GM19240 (cell line): ENCODE measurements at regions not wholly inside any gene's neighbourhood (a gene's known extent, or its start where the extent isn't known, plus 50 kb on each side); places are given as distances from the start of the nearest gene placed in this dataset.

ENCODE experiments used
- DNase-seq: peaks from one replicate; pipeline ENCODE4 v3.0.0; 2011; ENCODE audit warnings: low spot score; ENCODE audit not compliant: insufficient read length

DNA sequence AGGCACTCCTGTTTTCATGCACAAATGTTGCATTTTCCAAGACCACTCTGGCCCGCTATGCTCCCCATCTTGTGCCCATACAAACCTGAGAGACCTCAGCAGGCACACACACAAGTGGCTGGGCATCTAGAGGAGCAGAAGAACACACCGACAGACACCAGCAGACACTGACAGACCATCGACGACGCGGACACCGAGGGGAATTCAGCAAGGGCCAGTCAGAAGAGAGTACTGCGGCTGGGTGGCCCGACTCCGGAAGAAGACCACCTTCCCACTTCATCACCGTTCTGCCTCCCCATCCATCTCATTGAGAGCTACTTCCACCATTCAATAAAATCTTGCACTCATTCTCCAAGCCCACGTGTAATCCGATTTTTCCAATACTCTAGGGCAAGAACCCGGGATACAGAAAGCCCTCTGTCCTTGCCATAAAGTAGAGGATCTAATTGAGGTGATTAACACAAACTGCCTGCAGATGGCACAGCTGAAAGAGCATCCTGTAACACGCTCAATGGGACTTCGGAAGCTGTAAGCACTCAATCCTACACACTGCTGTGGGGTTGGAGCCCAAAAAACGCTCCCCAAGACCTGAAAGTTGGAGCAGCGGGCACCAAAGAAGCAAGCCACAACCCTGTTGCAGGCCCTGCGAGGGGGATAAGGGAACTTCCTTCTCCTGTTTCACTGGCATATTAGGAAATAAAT lies 780.9 kb downstream of the ARAP2 start:
- no peak for DNase-seq

DNA sequence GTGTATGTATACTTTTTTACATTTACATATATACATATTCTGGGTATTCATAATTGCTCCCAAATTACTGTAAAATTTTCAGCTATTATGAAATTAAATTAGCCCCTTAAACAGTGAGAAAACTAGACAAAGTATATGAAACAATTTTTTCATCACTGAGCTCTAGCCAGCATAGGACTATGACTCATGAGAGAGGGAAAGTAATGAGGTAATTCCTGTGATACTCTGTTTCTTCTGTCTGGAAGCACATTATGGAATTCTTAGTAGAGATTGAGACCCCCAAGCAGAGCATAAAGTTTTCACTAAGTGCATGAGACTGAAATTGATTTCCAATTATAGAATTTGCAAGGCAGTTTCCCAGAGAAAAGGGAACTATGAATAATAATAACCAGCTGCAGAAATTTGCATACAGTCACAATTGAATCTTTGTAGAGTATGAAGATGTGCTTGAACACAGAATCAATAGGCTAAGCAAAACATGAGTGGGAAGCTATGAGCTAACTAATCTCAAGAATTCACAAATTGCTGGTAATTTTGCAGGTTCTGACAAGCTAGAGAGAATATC lies 779.3 kb downstream of the ARAP2 start:
- no peak for DNase-seq

DNA sequence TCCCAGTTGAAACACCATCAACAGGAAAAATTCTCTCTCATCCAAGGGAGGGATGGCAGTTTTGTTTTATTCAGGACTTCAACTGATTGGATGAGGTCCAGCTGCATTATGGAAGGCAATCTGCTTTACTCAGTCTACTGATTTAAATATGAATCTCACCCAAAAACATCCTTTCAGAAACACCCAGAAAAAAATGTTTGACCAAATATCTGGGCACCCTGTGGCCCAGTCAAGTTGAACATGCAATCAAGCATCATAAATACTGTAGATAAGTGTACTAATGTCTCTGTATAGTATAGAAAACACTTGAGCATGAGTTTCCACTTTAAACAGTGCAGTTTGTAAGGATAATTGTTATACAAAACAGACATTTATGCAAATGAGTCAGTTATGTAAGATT lies 753.2 kb downstream of the ARAP2 start:
- no peak for DNase-seq

DNA sequence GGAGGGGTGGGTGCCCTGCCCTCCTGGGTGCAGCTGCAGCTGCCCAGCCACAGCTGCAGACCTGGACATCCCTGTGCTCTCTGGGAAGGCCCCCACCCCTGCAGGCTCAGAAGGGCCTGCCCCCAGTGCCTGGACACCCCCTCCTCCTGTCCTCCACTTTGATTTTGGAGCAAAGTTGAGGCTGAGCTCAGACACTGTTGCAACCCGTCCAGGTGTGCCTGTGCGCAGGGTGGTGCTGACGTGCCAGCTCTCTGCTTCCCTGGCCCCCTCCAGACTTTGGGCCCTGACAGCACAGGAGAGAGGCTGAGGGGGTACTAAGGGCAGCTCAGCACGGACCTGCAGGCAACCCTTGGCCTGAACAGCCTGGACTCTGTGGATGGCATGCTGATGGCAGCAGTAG lies 750.3 kb downstream of the ARAP2 start:
- no peak for DNase-seq

DNA sequence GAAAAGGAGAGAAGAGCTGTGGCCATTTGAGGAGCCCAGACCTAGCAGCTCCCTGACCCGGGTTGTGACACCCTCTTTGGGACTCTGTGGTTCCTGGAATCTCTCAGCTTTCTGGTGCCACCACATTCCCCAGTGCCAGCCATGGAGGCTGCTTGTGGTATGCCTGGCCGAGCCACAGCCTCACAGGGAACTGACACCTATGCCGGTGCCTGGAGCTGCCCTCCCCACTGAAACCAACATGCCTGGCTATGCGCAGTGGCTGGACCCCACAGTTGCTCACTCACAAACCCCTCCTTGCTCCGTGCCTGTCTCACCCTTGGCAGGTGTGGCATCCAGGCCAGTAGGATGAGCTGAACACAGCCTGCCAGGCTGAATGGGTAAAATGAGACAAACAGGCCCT lies 749.4 kb downstream of the ARAP2 start:
- no peak for DNase-seq

DNA sequence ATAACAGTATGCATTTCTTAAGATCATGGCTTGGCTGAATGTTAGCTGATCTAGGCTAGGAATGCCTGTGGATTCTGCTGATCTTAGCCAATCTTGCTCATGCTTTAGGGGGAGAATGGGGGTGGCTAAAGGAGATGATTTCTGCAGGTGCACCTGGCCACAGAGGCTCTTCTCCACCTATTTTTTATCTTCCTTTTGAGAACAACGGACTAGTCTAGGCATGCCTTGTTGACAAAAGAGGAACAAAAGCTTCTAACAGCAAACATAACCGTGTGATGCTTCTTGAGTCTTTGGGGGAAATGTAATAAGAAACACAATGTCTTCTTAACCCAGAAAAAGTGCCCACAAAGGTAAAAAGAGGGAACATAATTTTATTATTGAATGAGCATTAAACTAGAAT lies 743.5 kb downstream of the ARAP2 start:
- DNase-seq = no peak

DNA sequence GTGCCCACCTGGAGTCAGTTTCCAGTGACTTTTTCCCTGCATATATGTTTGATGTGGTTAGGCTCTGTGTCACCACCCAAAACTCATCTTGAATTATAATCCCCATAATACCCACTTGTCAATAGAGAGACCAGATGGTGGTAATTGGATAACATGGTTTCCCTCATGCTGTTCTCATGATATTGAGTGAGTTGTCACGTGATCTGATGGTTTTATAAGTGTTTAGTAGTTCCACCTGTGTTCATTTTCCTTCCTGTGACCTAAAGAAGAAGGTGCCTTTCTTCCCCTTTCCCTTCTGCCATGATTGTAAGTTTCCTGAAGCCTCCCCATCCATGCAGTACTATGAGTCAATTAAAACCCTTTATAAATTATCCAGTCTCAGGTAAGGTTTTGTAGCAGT lies 740.9 kb downstream of the ARAP2 start:
- no peak for DNase-seq

DNA sequence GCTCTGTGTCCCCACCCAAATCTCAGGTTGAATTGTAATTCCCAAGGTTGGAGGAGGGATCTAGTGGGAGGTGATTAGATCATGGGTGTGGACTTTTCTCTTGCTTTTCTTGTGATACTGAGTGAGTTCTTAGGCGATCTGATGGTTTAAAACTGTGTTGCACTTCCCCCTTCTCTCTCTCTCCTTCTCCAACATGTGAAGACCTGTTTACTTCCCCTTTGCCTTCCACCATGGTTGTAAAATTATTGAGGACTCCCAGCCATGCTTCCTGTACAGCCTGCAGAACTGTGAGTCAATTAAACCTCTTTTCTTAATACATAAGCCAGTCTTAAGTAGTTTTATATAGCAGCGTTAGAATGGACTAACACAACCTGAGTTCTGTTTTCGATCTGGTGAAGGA lies 738.2 kb downstream of the ARAP2 start:
- no peak for DNase-seq

DNA sequence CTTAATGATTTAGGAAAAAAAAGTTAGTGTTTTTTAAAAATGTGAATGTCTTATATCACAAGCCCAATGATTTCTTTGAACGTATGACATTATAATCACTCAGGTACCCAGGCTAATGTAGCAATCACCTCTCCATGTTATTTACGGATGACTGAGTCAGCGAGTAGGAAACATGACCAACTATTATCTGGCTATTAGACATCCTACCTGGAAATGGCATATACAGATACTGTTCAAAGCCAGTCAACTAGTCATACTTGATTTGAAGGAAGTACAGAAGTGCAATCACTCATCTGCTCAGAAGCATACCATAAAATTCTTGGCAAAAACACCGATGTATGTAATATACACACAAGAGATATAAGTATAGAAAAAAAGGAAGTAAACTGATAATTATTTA lies 732.5 kb downstream of the ARAP2 start:
- DNase-seq = no peak

DNA sequence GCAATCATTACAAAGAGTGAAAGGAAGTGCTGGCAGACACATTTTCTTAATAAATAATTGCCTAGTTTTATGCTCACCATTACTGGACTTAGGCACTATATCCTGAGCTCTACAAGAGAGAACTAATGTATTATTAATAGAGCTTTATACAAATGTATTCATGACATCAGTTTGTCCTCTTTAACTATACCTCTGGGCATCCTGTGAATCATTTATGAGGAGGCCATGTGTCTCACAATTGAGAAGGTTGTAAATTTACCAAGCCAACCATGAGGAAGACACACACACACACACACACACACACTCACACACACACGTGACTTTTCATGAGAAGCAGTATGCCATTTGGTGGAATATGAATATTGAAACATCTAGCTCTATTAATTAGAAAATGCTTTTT lies 728.2 kb downstream of the ARAP2 start:
- no peak for DNase-seq

DNA sequence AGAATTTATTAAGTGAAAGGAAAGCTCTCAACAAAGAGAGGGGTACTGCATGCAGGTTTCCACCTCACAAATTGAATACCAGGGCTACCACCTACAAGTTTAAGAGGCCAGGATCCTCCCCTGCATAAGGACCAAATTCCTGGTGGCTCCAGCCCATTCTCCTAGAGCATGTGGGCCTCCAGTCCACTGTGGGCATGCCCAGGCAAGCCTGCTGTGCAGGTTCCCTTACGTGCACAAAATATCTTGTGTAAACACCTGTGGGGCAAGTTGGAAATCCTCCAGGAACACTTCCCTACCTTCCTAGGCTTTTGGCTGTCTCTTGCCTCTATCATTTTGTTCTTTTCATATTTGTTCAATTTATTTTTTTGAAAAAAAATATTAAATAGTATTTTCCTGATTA lies 724.3 kb downstream of the ARAP2 start:
- DNase-seq = no peak

DNA sequence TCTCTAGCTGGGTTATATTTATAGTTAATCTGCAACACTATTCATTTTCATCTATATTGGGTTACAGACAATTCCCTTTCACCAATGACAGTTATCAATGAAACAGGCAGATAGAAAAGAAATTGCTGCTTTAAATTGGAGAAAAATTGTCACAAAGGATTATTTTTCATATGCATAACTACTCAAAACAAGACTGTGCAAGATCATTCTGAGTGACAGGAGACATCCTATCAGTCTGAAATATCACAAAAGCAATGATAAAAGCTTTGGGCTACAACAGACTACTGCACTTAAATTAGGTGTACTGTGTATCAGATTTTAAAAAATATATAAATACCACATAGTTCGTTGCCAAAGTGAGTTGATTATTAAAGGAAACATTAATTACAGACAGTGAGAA lies 722.6 kb downstream of the ARAP2 start:
- DNase-seq = no peak

DNA sequence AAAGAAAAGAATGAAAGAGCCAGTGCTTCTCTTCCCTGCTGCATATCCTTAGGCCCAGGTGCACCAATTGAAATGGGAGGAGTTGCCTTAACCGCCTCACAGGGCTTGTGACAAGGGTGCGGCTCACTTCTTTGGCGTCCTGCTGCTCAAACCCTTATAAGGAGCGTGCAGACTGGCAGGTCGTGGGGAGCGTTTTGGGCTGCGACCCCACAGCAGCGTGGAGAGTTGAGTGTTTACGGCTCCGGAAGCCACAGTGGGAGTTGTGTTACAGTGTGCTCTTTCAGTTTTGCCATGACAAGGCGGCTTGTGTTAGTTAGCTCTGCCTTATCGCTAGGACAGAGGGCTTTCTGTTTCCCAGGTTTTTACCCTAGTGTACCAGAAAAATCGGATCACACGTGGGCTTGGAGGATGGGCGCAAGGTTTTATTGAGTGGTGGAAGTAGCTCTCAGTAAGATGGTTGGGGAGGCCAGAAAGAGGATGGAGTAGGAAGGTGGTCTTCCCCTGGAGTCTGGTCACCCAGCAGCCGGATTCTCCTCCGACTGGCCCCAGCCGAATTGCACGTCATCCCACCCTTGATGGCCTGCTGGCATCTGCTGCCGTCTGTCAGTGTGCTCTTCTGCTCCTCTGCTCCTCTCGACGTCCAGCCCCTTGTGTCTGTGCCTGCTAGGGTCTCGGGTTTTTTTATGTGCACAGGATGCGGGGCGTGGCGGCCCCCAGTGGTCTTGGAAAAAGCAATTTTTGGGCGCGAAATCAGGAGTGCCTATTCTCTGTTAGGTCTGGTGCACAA lies 718.9 kb downstream of the ARAP2 start:
- DNase-seq = no peak

DNA sequence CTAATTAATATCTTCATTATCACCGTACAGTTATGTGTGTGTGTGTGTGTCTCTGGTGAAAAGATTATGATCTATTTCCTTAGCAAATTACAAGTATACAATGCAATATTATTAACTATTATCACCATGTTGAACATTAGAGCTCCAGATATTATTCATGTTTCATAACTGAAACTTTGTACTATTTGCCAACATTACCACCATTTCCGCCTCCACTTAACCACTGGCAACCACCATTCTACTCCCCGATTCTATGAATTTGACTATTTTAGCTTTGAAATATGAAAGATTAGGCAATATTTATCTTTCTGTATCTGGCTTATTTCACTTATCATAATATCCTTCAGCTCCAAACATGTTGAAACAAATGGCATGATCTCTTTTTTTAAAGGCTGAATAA lies 717.9 kb downstream of the ARAP2 start:
- no peak for DNase-seq

DNA sequence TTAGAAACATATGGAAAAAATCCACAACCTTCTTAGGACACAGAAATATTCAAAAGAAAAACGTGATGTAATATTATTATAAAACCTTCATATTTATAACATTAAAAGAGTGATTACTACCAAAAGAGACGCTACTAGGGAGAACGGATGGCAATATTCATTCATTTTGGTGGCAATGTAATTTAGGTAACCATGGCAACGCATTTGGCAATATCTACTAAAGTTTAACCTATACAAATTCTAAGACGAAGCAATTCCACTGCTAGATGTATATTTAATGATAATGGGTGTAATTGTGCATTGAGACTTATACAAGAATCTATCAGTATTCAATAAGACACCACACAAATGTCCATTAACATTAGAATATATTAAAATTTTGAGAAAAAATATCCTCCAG lies 709.4 kb downstream of the ARAP2 start:
- DNase-seq = no peak

DNA sequence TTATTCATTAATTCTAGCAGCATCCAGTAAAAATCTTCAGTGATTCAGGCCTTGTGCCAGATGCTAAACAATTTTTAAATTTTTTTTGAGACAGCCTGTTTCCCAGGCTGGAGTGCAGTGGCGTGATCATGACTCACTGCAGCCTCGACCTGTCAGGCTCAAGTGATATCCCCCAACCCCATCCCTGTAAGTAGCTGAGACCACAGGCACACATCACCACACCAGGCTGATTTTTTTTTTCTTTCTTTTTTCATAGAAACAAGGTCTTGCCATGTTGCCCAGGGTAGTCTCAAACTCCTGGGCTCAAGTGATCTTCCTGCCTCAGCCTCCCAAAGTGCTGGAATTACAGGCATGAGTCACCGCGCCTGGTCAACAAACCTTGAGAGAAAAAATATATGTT lies 705.5 kb downstream of the ARAP2 start:
- DNase-seq = no peak

DNA sequence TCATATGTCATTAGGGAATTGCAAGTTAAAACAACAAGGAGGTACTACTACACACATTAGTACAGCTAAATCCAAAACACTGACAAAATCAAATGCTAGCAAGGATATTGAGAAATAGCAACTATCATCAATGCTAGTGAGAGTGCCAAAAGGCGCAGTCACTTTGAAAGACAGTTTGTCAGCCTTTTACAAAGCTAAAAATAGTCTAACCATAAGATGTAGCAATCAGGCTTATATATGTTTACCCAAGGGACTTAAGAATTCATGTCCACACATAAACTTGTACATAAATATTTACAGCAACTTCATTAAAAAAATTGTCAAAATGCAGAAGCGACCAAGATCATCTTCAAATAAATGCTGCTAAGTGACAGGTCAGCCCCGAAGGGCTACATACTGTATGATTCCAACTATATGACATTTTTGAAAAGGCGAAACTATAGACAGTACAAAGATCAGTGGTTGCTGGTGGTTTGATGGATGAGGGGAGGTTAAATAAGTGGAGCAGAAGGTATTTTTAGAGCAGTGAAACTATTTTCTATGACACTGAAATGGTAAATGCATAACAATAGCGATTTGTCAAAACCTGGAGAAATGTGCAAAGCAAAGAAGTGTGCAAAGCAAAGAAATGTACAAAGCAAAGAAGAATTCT lies 704.8 kb downstream of the ARAP2 start:
- no peak for DNase-seq

DNA sequence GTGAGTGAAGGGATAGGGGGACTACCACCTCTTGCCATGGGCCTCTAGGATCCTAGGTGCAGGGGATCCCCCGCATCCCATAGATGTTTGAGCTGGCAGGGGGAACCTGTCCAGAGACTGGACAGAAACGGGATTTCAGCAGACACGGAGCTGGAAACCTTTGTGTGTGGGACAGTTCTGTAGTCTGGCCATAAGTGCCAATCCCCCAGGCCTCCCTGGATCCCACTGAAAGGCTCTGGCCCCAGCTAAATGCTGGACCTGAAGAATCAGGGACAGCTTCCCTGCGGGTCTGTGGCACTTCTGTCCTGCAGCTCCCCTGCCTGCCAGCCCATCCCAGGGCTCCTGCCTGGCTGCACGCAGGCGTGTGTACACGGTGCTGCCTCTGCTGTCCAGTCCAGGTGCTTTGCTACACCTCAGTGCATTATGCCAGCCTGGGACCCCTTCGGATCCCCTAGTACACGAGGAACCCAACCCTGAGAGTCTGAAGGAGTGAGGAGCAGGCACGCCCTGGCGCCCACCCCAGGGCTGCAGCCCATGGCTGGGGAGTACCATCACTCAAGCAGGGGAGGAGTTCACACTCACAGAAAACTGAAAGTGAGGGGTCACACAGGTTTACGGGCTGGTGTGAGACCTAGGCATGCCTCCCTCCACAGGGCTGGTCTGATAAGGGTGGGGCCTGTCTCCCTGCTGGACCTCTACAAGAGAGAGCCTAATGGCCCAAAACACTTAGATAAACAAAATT lies 703.0 kb downstream of the ARAP2 start:
- DNase-seq = no peak

DNA sequence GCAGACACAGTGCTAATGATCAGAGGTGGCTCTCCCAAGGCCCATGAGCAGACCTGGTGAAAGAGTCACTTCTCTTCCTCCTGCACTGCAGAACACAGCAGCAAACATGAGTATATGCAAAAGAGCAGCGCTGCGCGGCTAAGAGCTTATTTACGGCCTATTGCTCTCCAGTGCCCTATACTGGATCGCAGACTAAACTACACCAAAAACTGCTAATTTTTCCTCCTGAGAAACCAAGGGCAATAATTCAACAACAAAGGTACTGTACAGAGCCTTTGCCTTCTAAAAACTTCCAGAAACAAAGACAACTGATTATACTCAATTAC lies 702.5 kb downstream of the ARAP2 start:
- DNase-seq = no peak

DNA sequence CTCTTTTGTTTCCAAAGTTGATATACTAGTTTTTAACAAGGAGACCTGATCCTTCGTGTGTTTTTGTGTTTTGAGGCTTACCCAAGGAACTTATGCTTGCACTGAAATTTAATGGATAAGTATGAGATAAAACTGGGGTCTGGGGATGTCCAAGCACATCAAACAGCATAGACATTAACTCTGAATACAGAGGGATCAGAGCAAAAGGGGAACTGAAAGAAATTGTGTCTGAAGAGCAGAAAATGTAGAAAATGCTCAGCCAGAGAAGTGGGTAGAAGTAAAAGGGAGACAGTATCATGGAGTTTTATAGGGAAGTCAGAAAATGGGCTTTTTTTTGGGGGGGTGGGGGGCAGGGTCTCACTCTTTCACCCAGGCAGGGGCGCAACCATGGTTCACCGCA lies 695.4 kb downstream of the ARAP2 start:
- no peak for DNase-seq

DNA sequence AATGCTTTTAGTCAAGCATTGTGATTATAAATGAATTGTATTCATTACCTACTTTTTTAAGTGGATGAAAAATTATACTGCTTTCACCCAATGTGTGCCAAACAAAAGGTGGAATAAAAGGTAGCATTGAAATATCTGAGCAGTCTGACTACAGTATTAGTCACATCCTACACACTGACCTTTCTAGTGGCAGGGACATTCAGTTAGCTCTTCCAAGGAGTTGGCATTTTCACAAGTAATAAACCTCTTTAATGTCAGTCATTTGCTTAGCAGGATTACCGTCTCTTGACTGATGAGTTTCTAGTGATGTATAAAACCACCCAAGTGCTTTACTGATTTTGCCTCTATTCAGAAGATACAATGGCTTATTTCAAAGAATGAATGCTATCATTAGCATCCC lies 687.9 kb downstream of the ARAP2 start:
- DNase-seq = no peak
